ENCODE measurements at regions not wholly inside any gene's neighbourhood (a gene's known extent, or its start where the extent isn't known, plus 50 kb on each side); places are given as distances from the start of the nearest gene placed in this dataset.

DNA sequence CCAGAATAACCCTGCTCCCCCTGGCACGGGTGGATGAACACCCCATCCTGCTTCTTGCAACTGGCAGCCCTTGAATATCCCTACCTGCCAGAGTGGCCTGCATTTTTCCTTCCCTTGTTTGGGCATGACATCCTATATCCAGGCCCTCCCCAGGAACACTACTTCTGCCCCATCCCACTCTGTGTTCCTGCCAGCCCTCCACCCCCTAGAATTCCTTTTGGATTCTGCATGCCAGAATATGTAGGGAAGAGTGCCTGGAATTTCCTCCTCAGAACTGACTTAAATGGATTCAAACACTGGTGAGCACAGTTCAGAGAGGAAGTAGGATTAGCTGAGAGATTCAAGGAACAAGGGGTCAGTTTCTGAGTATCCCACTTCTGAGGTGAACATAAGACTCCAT is 123.5 kb upstream of the PELI1 start:
- no peak for DNase-seq (ENCODE audit: low spot score)
- Histone ChIP-seq H3K4me1 (ENCODE audit: insufficient read depth, poor library complexity, severe bottlenecking) (peaks cover 36% of the 10 kb centered on the region), H3K36me3 (ENCODE audit: low read depth) (no peaks in the 10 kb centered on the region), H3K9me3 (ENCODE audit: severe bottlenecking) (no peaks in the 10 kb centered on the region), H3K27ac (ENCODE audit: poor library complexity, severe bottlenecking) (peak overlapping the region; percentile 82), H3K27me3 (ENCODE audit: insufficient read depth, poor library complexity, severe bottlenecking) (no peaks in the 10 kb centered on the region), H3K4me3 (ENCODE audit: severe bottlenecking) (no peak overlapping the region)
- TF ChIP-seq, protein P1, sequence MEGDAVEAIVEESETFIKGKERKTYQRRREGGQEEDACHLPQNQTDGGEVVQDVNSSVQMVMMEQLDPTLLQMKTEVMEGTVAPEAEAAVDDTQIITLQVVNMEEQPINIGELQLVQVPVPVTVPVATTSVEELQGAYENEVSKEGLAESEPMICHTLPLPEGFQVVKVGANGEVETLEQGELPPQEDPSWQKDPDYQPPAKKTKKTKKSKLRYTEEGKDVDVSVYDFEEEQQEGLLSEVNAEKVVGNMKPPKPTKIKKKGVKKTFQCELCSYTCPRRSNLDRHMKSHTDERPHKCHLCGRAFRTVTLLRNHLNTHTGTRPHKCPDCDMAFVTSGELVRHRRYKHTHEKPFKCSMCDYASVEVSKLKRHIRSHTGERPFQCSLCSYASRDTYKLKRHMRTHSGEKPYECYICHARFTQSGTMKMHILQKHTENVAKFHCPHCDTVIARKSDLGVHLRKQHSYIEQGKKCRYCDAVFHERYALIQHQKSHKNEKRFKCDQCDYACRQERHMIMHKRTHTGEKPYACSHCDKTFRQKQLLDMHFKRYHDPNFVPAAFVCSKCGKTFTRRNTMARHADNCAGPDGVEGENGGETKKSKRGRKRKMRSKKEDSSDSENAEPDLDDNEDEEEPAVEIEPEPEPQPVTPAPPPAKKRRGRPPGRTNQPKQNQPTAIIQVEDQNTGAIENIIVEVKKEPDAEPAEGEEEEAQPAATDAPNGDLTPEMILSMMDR (IDR thresholded peaks at IDR 0.05; ENCODE audit: poor library complexity, severe bottlenecking) = no peak
- ATAC-seq (ENCODE audit: low read depth) = peak; percentile 55

DNA sequence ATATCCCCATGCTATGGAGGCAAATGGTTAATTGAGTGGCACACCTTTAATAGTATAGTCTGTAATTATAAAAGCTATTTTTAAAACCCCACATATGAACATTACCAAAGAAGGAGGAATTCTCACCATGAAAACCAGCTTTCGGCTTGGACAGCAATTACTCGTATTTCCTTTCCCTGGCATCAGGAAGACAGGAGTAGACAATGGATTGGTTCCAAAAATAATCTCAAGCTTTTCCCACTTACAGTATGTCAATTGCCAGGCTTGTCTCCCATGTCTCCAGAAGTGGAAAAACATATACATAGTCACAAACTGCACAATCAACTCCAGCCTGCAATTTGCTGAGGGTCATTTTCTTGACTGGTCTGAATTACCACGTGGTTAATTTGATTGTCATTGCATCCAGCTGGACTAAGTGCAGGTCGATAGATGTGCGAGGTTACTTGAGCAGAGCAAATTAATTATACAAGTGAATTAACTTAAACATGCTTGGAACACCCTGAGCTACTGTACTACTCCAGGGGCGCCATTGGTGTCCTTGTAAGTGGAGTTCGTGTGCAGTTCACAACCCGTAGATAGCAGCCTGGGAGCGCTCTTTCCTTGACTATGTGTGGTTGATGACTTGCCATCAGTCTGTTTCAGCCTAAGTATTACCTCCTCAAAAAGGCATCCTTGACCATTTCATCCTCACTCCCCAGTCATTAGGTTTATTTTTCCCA is 124.3 kb upstream of the PELI1 start:
- no peak for DNase-seq (ENCODE audit: low spot score)
- Histone ChIP-seq H3K9me3 (ENCODE audit: severe bottlenecking) (no peaks in the 10 kb centered on the region), H3K36me3 (ENCODE audit: low read depth) (no peaks in the 10 kb centered on the region), H3K4me1 (ENCODE audit: insufficient read depth, poor library complexity, severe bottlenecking) (peaks cover 36% of the 10 kb centered on the region), H3K4me3 (ENCODE audit: severe bottlenecking) (no peak overlapping the region), H3K27me3 (ENCODE audit: insufficient read depth, poor library complexity, severe bottlenecking) (no peaks in the 10 kb centered on the region), H3K27ac (ENCODE audit: poor library complexity, severe bottlenecking) (peak overlapping the region; percentile 82)
- TF ChIP-seq, protein P1 (IDR thresholded peaks at IDR 0.05; ENCODE audit: poor library complexity, severe bottlenecking) = no peak
- no peak for ATAC-seq (ENCODE audit: low read depth)

DNA sequence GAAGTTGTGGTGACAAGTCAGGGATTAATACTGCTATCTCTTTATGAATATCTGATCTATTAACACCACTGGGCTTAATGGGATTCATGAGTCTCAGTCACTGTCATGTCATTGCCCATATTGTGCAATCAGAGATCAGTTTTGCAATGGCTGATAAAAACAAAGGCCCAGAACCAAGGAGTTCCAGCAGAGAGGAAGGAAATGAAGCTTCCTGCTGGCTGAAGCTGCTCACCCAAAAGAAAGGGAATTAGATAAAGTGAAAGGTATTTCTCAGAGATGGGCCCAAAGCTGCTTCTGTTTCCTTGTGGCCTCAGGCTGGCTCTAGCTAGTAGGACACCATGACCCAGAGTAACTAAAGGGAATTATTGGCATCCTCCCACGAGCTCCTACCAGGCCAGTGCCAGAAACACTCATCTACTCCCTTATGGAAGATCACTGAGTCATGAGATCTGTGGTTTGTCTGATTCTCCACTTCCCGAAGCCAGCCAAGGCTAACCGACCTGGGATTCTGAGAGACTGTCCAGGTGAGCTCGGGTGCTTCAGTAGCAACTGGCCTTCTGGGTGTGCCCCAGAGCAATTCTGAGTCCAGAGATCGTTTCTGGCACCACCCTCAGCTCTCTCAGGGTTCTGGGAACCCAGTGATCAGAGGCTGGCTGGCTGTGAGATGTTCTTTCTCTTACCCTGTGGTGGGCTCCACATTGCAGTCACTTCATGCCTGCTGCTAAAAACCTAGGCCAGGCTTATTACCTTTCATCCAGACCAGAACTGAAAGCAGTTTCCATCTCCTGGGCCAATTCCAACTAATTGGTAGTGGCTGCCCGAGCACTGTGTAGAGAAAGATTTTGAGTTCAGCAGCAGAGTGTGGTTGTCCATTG is 129.5 kb upstream of the PELI1 start:
- Histone ChIP-seq H3K27ac (ENCODE audit: poor library complexity, severe bottlenecking) (peak overlapping the region; percentile 97), H3K27me3 (ENCODE audit: insufficient read depth, poor library complexity, severe bottlenecking) (no peaks in the 10 kb centered on the region), H3K36me3 (ENCODE audit: low read depth) (no peaks in the 10 kb centered on the region), H3K4me1 (ENCODE audit: insufficient read depth, poor library complexity, severe bottlenecking) (peaks cover 44% of the 10 kb centered on the region), H3K4me3 (ENCODE audit: severe bottlenecking) (no peak overlapping the region), H3K9me3 (ENCODE audit: severe bottlenecking) (no peaks in the 10 kb centered on the region)
- TF ChIP-seq, protein P1 (IDR thresholded peaks at IDR 0.05; ENCODE audit: poor library complexity, severe bottlenecking) = no peak
- DNase-seq (ENCODE audit: low spot score) (peak; percentile 78), ATAC-seq (ENCODE audit: low read depth) (peak; percentile 91)

DNA sequence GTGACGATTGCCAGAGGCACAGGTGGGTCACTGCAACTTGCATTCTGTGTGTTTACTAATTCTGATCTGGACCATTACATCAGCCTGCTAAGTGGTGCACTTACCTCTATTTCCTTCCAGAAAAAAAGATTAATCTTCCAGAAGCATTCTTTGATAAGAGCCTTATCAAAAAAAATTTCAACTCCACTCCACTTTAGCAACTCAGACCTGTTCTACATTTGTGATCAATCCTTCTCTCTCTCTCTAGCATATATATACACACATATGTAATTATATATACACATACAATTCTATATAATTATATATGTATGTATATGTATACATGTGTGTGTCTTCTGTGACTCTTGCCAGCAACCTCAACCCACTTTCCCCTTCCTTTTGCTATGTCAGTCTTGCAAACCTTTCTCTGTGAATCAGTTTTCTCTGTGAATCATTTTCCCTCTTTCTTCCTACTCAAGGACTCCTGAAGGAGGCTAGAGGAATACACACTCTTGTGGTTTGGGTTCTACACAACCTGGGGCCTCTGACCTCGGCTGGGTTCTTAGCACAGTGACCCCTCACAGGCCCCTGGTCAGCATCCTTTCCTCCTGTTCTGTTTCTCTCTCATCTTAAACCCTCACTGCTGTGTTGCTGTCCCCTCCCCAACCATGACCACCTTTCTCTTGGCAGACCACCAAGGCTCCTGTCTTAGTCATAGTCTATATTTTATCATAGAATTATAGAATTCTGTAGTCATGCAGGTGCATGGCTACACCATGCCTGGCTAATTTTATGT is 130.4 kb upstream of the PELI1 start:
- Histone ChIP-seq H3K9me3 (ENCODE audit: severe bottlenecking) (no peaks in the 10 kb centered on the region), H3K36me3 (ENCODE audit: low read depth) (no peaks in the 10 kb centered on the region), H3K27ac (ENCODE audit: poor library complexity, severe bottlenecking) (peak overlapping the region; percentile 97), H3K4me3 (ENCODE audit: severe bottlenecking) (no peak overlapping the region), H3K27me3 (ENCODE audit: insufficient read depth, poor library complexity, severe bottlenecking) (no peaks in the 10 kb centered on the region), H3K4me1 (ENCODE audit: insufficient read depth, poor library complexity, severe bottlenecking) (peaks cover 44% of the 10 kb centered on the region)
- ATAC-seq (ENCODE audit: low read depth) (no peak), DNase-seq (ENCODE audit: low spot score) (no peak)
- TF ChIP-seq, protein P1 (IDR thresholded peaks at IDR 0.05; ENCODE audit: poor library complexity, severe bottlenecking) = no peak
